ENCODE measurements at regions not wholly inside any gene's neighbourhood (a gene's known extent, or its start where the extent isn't known, plus 50 kb on each side); places are given as distances from the start of the nearest gene placed in this dataset.

DNA sequence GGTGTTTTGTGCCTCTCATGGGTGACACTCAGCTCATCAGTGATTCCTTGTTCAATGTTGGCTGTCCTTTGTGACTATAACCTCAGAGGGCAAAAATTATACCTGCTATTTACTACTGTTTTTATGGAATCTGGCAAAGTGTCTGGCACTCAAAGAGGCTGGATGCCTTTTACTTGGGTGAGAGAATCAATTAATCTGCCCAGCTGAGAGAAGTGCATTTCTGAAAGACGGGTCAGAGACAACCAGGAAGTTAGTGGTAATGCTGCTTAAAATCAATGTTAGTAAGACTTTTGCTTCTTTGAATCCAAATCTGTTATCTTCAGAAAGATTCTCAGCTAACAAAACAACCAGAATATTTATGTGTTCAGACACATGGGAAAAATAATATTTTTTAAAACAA, 436.2 kb upstream of the SUCLG2 start:
- POLR2A ChIA-PET (ENCODE audit: partially characterized antibody), result interaction anchor here (0.7 to 1.6 kb wide), 4 partner anchors 32 to 1268 kb away, joined by 3 to 4 read pairs (median 4); no protein-coding TSS in a partner anchor
- no peak overlapping the region for H3K27ac ChIP-seq (ENCODE audit: low read depth, low read length)
- H3K4me3 ChIP-seq (ENCODE audit: low read length in 2 of 2), result no peak overlapping the region
- CTCF ChIA-PET (ENCODE audit: partially characterized antibody), result interaction anchor here (0.7 kb wide), 1 partner anchor 27 kb away, joined by 3 read pairs; no protein-coding TSS in a partner anchor
- Mint-ChIP-seq H3K36me3 (no peaks in the 10 kb centered on the region), H3K27me3 (no peaks in the 10 kb centered on the region), H3K4me1 (peaks cover 44 to 81% (median 61%) of the 10 kb centered on the region in 4 donors), H3K9me3 (no peaks in the 10 kb centered on the region), H3K4me3 (peak overlapping the region; percentile 10 to 80 (median 72)), H3K27ac (peak overlapping the region in 6 of 7 donors; percentile 14 to 89 (median 83))
- no peaks in the 10 kb centered on the region for H3K9me3 ChIP-seq (ENCODE audit: control insufficient read depth in 1 of 2, low read length in 2 of 2)
- no peaks in the 10 kb centered on the region for H3K36me3 ChIP-seq (ENCODE audit: insufficient read depth, low read length)
- no peaks in the 10 kb centered on the region for H3K27me3 ChIP-seq (ENCODE audit: insufficient read depth, low read length)
- peaks cover 54% of the 10 kb centered on the region for H3K4me1 ChIP-seq (ENCODE audit: insufficient read depth, low read length)
- intact Hi-C loops (cut with micrococcal nuclease), result no loop called here
- DNase-seq, result no peak

DNA sequence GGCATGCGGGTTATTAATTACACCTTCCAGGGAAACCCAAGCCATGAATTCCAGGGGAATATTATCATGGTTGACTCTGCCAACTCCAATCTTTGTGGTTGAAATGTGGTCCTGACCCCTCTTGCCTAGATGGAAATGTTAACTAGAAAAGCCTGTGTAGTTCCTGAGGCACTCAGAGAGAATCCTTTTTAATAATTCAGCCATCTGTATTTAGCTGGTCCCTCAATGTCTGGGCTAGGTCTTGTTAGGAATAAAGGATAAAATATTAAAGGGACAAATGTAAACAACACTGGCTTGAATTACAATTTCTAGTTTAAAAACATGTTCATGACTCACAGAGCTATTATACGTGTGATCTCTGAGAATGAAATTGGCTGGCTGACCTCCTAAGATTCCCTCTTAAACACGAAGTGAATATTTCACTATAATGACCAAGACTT, 435.2 kb upstream of the SUCLG2 start:
- H3K4me3 Mint-ChIP-seq, result peak overlapping the region in 6 of 8 donors; percentile 1 to 79 (median 56)
- no peak overlapping the region for H3K4me3 ChIP-seq (ENCODE audit: low read length in 2 of 2)
- no peaks in the 10 kb centered on the region for H3K9me3 ChIP-seq (ENCODE audit: control insufficient read depth in 1 of 2, low read length in 2 of 2)

DNA sequence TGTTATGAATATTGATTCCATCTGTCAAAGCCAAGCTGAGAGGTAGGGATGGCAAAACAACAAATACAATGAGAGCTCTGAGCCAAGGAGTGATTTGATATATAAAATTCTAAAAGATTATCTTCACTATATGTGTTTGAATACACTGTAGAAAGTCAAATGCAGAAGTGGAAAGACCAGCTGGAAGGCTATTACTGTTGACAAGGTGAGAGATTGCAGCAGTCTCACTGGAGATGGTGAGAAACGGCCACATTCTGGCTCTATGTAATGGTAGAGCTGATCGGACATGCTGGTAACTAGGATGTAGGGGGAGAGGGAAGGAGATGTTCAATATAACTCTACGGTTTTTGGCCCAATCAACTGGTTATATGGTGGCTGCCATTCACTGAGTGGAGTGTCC, 434.2 kb upstream of the SUCLG2 start:
- Mint-ChIP-seq H3K36me3 (peaks cover 3 to 6% of the 10 kb centered on the region in 2 donors), H3K27ac (peak overlapping the region; percentile 64 to 92 (median 86)), H3K9me3 (peaks cover 0 to under 1% (median 0%) of the 10 kb centered on the region in 8 donors), H3K27me3 (no peaks in the 10 kb centered on the region), H3K4me3 (peak overlapping the region in 7 of 8 donors; percentile 29 to 79 (median 64)), H3K4me1 (peaks cover 50 to 94% (median 69%) of the 10 kb centered on the region in 4 donors)
- Histone ChIP-seq H3K9me3 (ENCODE audit: control insufficient read depth in 1 of 2, low read length in 2 of 2) (no peaks in the 10 kb centered on the region), H3K4me3 (ENCODE audit: low read length in 2 of 2) (no peak overlapping the region), H3K36me3 (ENCODE audit: insufficient read depth, low read length) (no peaks in the 10 kb centered on the region), H3K4me1 (ENCODE audit: insufficient read depth, low read length) (peaks cover 62% of the 10 kb centered on the region), H3K27me3 (ENCODE audit: insufficient read depth, low read length) (no peaks in the 10 kb centered on the region), H3K27ac (ENCODE audit: low read depth, low read length) (no peak overlapping the region)
- POLR2A ChIA-PET (ENCODE audit: partially characterized antibody), result interaction anchor here (1.0 to 2.4 kb wide), 3 partner anchors 21 to 141 kb away, joined by 3 to 24 read pairs (median 5); no protein-coding TSS in a partner anchor
- no peak for DNase-seq
- intact Hi-C loops (cut with micrococcal nuclease), result loop anchor here (1.0 to 10.0 kb wide), 4 partner anchors 31 to 434 kb away; partner anchors contain the start of gene SUCLG2
- CTCF ChIA-PET (ENCODE audit: partially characterized antibody), result interaction anchor here (0.8 to 1.6 kb wide), 3 partner anchors 21 to 141 kb away, joined by 3 to 4 read pairs (median 3); no protein-coding TSS in a partner anchor

More for the DNA sequence above, 435.2 kb upstream of the SUCLG2 start:
- H3K4me1 Mint-ChIP-seq, result peaks cover 50 to 90% (median 69%) of the 10 kb centered on the region in 4 donors
- CTCF ChIA-PET (ENCODE audit: partially characterized antibody), result no interaction called here
- Histone ChIP-seq H3K36me3 (ENCODE audit: insufficient read depth, low read length) (no peaks in the 10 kb centered on the region), H3K27ac (ENCODE audit: low read depth, low read length) (no peak overlapping the region), H3K27me3 (ENCODE audit: insufficient read depth, low read length) (no peaks in the 10 kb centered on the region), H3K4me1 (ENCODE audit: insufficient read depth, low read length) (peaks cover 62% of the 10 kb centered on the region)
- H3K27ac Mint-ChIP-seq, result peak overlapping the region in 4 of 7 donors; percentile 3 to 67 (median 31)
- intact Hi-C loops (cut with micrococcal nuclease), result loop anchor here (5.0 to 10.0 kb wide), 3 partner anchors 82 to 435 kb away; partner anchors contain the start of gene SUCLG2
- no peaks in the 10 kb centered on the region for H3K9me3 Mint-ChIP-seq
- POLR2A ChIA-PET (ENCODE audit: partially characterized antibody), result interaction anchor here (1.0 to 2.4 kb wide), 2 partner anchors 31 to 142 kb away, joined by 3 to 24 read pairs; no protein-coding TSS in a partner anchor
- peaks cover 0 to 2% of the 10 kb centered on the region in 2 donors for H3K36me3 Mint-ChIP-seq
- DNase-seq, result no peak
- no peaks in the 10 kb centered on the region for H3K27me3 Mint-ChIP-seq

DNA sequence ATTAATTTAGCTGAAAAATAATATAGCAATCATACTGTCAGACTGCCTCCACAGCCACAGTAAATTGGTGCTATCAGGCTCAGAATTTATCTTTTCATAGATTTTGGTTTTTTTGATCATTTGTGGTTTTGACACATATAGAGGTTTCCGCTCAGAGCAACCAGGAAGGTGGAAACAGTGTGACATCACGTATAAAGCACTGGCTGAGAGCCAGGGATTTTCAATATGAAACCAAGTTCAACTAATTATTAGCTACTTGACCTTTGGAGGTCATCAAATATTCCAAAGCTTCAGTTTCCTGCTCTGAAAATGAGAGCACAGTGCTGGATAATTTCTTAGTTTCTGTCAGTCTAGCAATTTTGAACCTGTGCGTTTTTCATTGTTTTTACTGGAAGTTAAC, 433.8 kb upstream of the SUCLG2 start:
- POLR2A ChIA-PET (ENCODE audit: partially characterized antibody), result interaction anchor here (1.3 to 2.4 kb wide), 2 partner anchors 21 to 29 kb away, joined by 5 to 24 read pairs; no protein-coding TSS in a partner anchor
- intact Hi-C loops (cut with micrococcal nuclease), result loop anchor here (1.0 to 10.0 kb wide), 4 partner anchors 31 to 433 kb away; partner anchors contain the start of gene SUCLG2
- DNase-seq, result peak; percentile 76 to 83 (median 79)
- no peaks in the 10 kb centered on the region for H3K36me3 ChIP-seq (ENCODE audit: insufficient read depth, low read length)
- H3K27me3 ChIP-seq (ENCODE audit: insufficient read depth, low read length), result no peaks in the 10 kb centered on the region
- peaks cover 5 to 7% of the 10 kb centered on the region in 2 donors for H3K36me3 Mint-ChIP-seq
- H3K4me3 Mint-ChIP-seq, result peak overlapping the region in 7 of 8 donors; percentile 29 to 79 (median 64)
- no peak overlapping the region for H3K27ac ChIP-seq (ENCODE audit: low read depth, low read length)
- no peak overlapping the region for H3K4me3 ChIP-seq (ENCODE audit: low read length in 2 of 2)
- peaks cover 0 to 2% (median 0%) of the 10 kb centered on the region in 8 donors for H3K9me3 Mint-ChIP-seq
- CTCF ChIA-PET (ENCODE audit: partially characterized antibody), result interaction anchor here (0.8 to 1.6 kb wide), 3 partner anchors 22 to 140 kb away, joined by 3 to 4 read pairs (median 3); no protein-coding TSS in a partner anchor
- peak overlapping the region; percentile 64 to 92 (median 86) for H3K27ac Mint-ChIP-seq
- peaks cover 50 to 92% (median 69%) of the 10 kb centered on the region in 4 donors for H3K4me1 Mint-ChIP-seq
- H3K9me3 ChIP-seq (ENCODE audit: control insufficient read depth in 1 of 2, low read length in 2 of 2), result no peaks in the 10 kb centered on the region
- no peaks in the 10 kb centered on the region for H3K27me3 Mint-ChIP-seq
- H3K4me1 ChIP-seq (ENCODE audit: insufficient read depth, low read length), result peaks cover 62% of the 10 kb centered on the region

- no peak for DNase-seq
- H3K27ac ChIP-seq (ENCODE audit: low read depth, low read length), result no peak overlapping the region
- no peaks in the 10 kb centered on the region for H3K36me3 ChIP-seq (ENCODE audit: insufficient read depth, low read length)
- H3K27me3 ChIP-seq (ENCODE audit: insufficient read depth, low read length), result no peaks in the 10 kb centered on the region
- no peak overlapping the region for H3K27ac Mint-ChIP-seq
- peaks cover 5 to 25% (median 13%) of the 10 kb centered on the region in 8 donors for H3K9me3 Mint-ChIP-seq
- intact Hi-C loops (cut with micrococcal nuclease), result no loop called here
- ChIA-PET POLR2A (ENCODE audit: partially characterized antibody) (no interaction called here), CTCF (ENCODE audit: partially characterized antibody) (no interaction called here)
- H3K27me3 Mint-ChIP-seq, result peaks cover 0 to 1% of the 10 kb centered on the region in 2 donors
- peaks cover 10 to 37% (median 16%) of the 10 kb centered on the region in 4 donors for H3K4me1 Mint-ChIP-seq
- no peak overlapping the region for H3K4me3 Mint-ChIP-seq
- no peak overlapping the region for H3K4me3 ChIP-seq (ENCODE audit: low read length in 2 of 2)
- H3K9me3 ChIP-seq (ENCODE audit: control insufficient read depth in 1 of 2, low read length in 2 of 2), result no peaks in the 10 kb centered on the region
- no peaks in the 10 kb centered on the region for H3K4me1 ChIP-seq (ENCODE audit: insufficient read depth, low read length)
- peaks cover 32 to 35% of the 10 kb centered on the region in 2 donors for H3K36me3 Mint-ChIP-seq
Observed at GRCh38 chr3:68072062-68072461, 417.6 kb upstream of the SUCLG2 start.

DNA sequence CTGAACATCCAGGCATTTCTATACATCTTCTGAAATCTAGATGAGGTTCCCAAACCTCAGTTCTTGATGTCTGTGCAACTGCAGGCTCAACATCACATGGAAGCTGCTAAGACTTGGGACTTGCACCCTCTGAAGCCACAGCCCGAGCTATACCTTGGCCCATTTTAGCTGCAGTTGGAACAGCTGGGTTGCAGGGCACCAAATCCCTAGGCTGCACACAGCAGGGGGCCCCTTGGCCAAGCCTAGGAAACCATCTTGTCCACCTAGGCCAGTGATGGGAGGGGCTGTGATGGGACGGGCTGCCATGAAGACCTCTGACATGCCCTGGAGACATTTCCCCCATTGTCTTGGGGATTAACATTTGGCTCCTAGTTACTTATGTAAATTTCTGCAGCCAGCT, 415.8 kb upstream of the SUCLG2 start:
- Mint-ChIP-seq H3K9me3 (peaks cover 5 to 22% (median 13%) of the 10 kb centered on the region in 8 donors), H3K4me3 (no peak overlapping the region), H3K36me3 (peaks cover 32 to 34% of the 10 kb centered on the region in 2 donors), H3K4me1 (peaks cover 9 to 34% (median 17%) of the 10 kb centered on the region in 4 donors), H3K27ac (no peak overlapping the region), H3K27me3 (peaks cover 0 to 1% of the 10 kb centered on the region in 2 donors)
- H3K4me3 ChIP-seq (ENCODE audit: low read length in 2 of 2), result no peak overlapping the region
- POLR2A ChIA-PET (ENCODE audit: partially characterized antibody), result no interaction called here
- no peaks in the 10 kb centered on the region for H3K36me3 ChIP-seq (ENCODE audit: insufficient read depth, low read length)
- CTCF ChIA-PET (ENCODE audit: partially characterized antibody), result no interaction called here
- intact Hi-C loops (cut with micrococcal nuclease), result no loop called here
- H3K9me3 ChIP-seq (ENCODE audit: control insufficient read depth in 1 of 2, low read length in 2 of 2), result no peaks in the 10 kb centered on the region
- no peaks in the 10 kb centered on the region for H3K4me1 ChIP-seq (ENCODE audit: insufficient read depth, low read length)
- no peaks in the 10 kb centered on the region for H3K27me3 ChIP-seq (ENCODE audit: insufficient read depth, low read length)
- H3K27ac ChIP-seq (ENCODE audit: low read depth, low read length), result no peak overlapping the region
- DNase-seq, result no peak

DNA sequence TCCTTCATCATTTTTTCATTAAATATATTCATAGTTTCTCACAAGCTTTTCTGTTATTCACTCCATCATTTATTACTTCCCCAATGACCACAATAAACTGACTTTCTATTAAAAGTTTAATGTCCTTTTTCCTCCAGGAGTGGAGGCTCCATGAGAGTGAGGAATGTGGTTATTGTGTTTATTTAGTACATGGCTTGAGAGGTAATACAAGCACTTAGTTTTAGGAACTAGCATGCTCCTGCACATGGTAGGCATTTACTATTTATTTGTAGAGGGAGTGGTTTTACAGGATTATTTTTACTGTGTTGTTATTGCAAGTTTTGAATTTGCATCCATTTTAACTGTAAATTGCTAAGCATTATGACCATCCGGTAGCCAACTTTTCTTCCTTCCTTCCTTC, 412.9 kb upstream of the SUCLG2 start:
- Mint-ChIP-seq H3K36me3 (peaks cover 29 to 31% of the 10 kb centered on the region in 2 donors), H3K9me3 (peaks cover 2 to 20% (median 13%) of the 10 kb centered on the region in 8 donors), H3K27me3 (peaks cover 0 to 1% of the 10 kb centered on the region in 2 donors), H3K4me3 (no peak overlapping the region), H3K27ac (no peak overlapping the region), H3K4me1 (peaks cover 7 to 21% (median 14%) of the 10 kb centered on the region in 4 donors)
- no peaks in the 10 kb centered on the region for H3K9me3 ChIP-seq (ENCODE audit: control insufficient read depth in 1 of 2, low read length in 2 of 2)
- ChIA-PET CTCF (ENCODE audit: partially characterized antibody) (no interaction called here), POLR2A (ENCODE audit: partially characterized antibody) (no interaction called here)
- H3K27me3 ChIP-seq (ENCODE audit: insufficient read depth, low read length), result no peaks in the 10 kb centered on the region
- DNase-seq, result no peak
- no peak overlapping the region for H3K4me3 ChIP-seq (ENCODE audit: low read length in 2 of 2)
- intact Hi-C loops (cut with micrococcal nuclease), result no loop called here
- H3K27ac ChIP-seq (ENCODE audit: low read depth, low read length), result no peak overlapping the region
- no peaks in the 10 kb centered on the region for H3K36me3 ChIP-seq (ENCODE audit: insufficient read depth, low read length)
- H3K4me1 ChIP-seq (ENCODE audit: insufficient read depth, low read length), result no peaks in the 10 kb centered on the region

Measured in CD4-positive, alpha-beta memory T cell (primary cell).